Islet precursor cell (in vitro differentiated cells): ENCODE measurements at regions not wholly inside any gene's neighbourhood (a gene's known extent, or its start where the extent isn't known, plus 50 kb on each side); places are given as distances from the start of the nearest gene placed in this dataset.
"Not testable (repeated sequence)": the region's sequence is repeated elsewhere in the genome, so short reads cannot be mapped to it uniquely, and the experiment has no call there.

ENCODE experiments used
- DNase-seq: peaks from one replicate; pipeline ENCODE4 v3.0.0-alpha.2; 2018

- DNase-seq, result peak; percentile 66
These were observed 91.3 kb downstream of the MFAP3L start for GRCh38 chr4:169934794-169935429.

GRCh38 chr4:169933531-169933930 lies 92.7 kb downstream of the MFAP3L start:
- DNase-seq, result peak; percentile 75

GRCh38 chr4:169931964-169932363 lies 94.2 kb downstream of the MFAP3L start:
- DNase-seq, result no peak

- DNase-seq, result not testable (repeated sequence)
These were observed 95.4 kb downstream of the MFAP3L start for GRCh38 chr4:169930755-169931154.

GRCh38 chr4:169927280-169927679 lies 98.9 kb downstream of the MFAP3L start:
- no peak for DNase-seq

GRCh38 chr4:169925678-169926077 lies 100.5 kb downstream of the MFAP3L start:
- no peak for DNase-seq

- no peak for DNase-seq
These were observed 103.4 kb downstream of the MFAP3L start for GRCh38 chr4:169922632-169923276.

GRCh38 chr4:169921732-169922131 lies 104.5 kb downstream of the MFAP3L start:
- no peak for DNase-seq

GRCh38 chr4:169921237-169921636 lies 105.0 kb downstream of the MFAP3L start:
- no peak for DNase-seq

GRCh38 chr4:169919194-169920124 lies 106.7 kb downstream of the MFAP3L start:
- peak; percentile 62 for DNase-seq

- DNase-seq, result no peak
These were observed 110.7 kb downstream of the MFAP3L start for GRCh38 chr4:169915545-169915944.

- no peak for DNase-seq
These were observed 111.3 kb downstream of the MFAP3L start for GRCh38 chr4:169914866-169915265.

GRCh38 chr4:169912996-169913395 lies 113.2 kb downstream of the MFAP3L start:
- no peak for DNase-seq

GRCh38 chr4:169909897-169910296 lies 116.3 kb downstream of the MFAP3L start:
- no peak for DNase-seq

GRCh38 chr4:169909479-169909878 lies 116.7 kb downstream of the MFAP3L start:
- DNase-seq, result no peak

- no peak for DNase-seq
These were observed 118.5 kb downstream of the MFAP3L start for GRCh38 chr4:169907705-169908104.

- DNase-seq, result no peak
These were observed 119.4 kb downstream of the MFAP3L start for GRCh38 chr4:169906821-169907220.

GRCh38 chr4:169906104-169906503 lies 120.1 kb downstream of the MFAP3L start:
- DNase-seq, result no peak

- DNase-seq, result no peak
These were observed 123.4 kb downstream of the MFAP3L start for GRCh38 chr4:169902658-169903345.

- DNase-seq, result no peak
These were observed 125.9 kb downstream of the MFAP3L start for GRCh38 chr4:169900241-169900845.

- DNase-seq, result no peak
These were observed 126.9 kb downstream of the MFAP3L start for GRCh38 chr4:169899295-169899694.

- no peak for DNase-seq
These were observed 128.1 kb downstream of the MFAP3L start for GRCh38 chr4:169898095-169898494.

- not testable (repeated sequence) for DNase-seq
These were observed 131.4 kb downstream of the MFAP3L start for GRCh38 chr4:169894767-169895166.
